ENCODE measurements at regions not wholly inside any gene's neighbourhood (a gene's known extent, or its start where the extent isn't known, plus 50 kb on each side); places are given as distances from the start of the nearest gene placed in this dataset.

GRCh38 chr4:20520901-20521300 lies 179.4 kb upstream of the PACRGL start:
- Histone ChIP-seq H2BK120ac (ENCODE audit: low read depth, low read length, poor library complexity, severe bottlenecking) (no peak overlapping the region), H3K4me2 (ENCODE audit: insufficient read depth, insufficient read length, low read length) (no peak overlapping the region), H3K79me1 (ENCODE audit: insufficient read depth, low read depth, low read length, poor library complexity, severe bottlenecking) (no peaks in the 10 kb centered on the region), H2BK15ac (ENCODE audit: low read depth, low read length) (no peak overlapping the region), H3K23ac (ENCODE audit: insufficient read length, low read depth, low read length) (no peak overlapping the region), H3K14ac (ENCODE audit: insufficient read depth, low read length) (no peak overlapping the region), H3K4ac (ENCODE audit: low read depth, low read length) (no peak overlapping the region), H4K8ac (replicated peaks; ENCODE audit: insufficient read length, low read depth, low read length) (no peak overlapping the region), H4K20me1 (ENCODE audit: control insufficient read depth, insufficient read depth, insufficient read length) (no peaks in the 10 kb centered on the region), H3K9me3 (ENCODE audit: control insufficient read depth, low read depth, low read length) (no peaks in the 10 kb centered on the region), H3K56ac (ENCODE audit: insufficient read length, low read depth, low read length) (no peak overlapping the region), H3K27me3 (ENCODE audit: insufficient read depth, low read length) (no peaks in the 10 kb centered on the region), H2BK5ac (ENCODE audit: insufficient read length, low read length) (no peak overlapping the region), H3T11ph (ENCODE audit: low read length) (no peak overlapping the region), H3K27ac (ENCODE audit: insufficient read length, low read depth, low read length) (no peak overlapping the region), H3K9ac (ENCODE audit: extremely low read depth, insufficient read length, low read length) (no peak overlapping the region), H4K91ac (ENCODE audit: insufficient read length, low read depth, low read length) (no peak overlapping the region), H2AK5ac (ENCODE audit: insufficient read length, low read length) (no peak overlapping the region), H3K4me1 (ENCODE audit: insufficient read depth, low read length) (no peaks in the 10 kb centered on the region), H3K79me2 (ENCODE audit: insufficient read depth, low read length) (no peaks in the 10 kb centered on the region), H3K23me2 (ENCODE audit: insufficient read length, low read depth, low read length, poor library complexity, severe bottlenecking) (no peaks in the 10 kb centered on the region), H2BK20ac (ENCODE audit: low read depth, low read length, poor library complexity, severe bottlenecking) (no peak overlapping the region), H3K18ac (ENCODE audit: insufficient read length, low read depth, low read length) (no peak overlapping the region), H2BK12ac (ENCODE audit: insufficient read length, low read depth, low read length) (no peak overlapping the region), H4K5ac (ENCODE audit: insufficient read length, low read depth, low read length) (no peak overlapping the region), H2AFZ (ENCODE audit: low read length) (no peak overlapping the region)
- Mint-ChIP-seq H3K27ac (no peak overlapping the region), H3K4me3 (no peak overlapping the region), H3K9me3 (no peaks in the 10 kb centered on the region), H3K27me3 (ENCODE audit: low read depth) (no peaks in the 10 kb centered on the region), H3K4me1 (no peaks in the 10 kb centered on the region), H3K36me3 (ENCODE audit: insufficient read depth in 1 of 3, low read depth in 3 of 3) (no peaks in the 10 kb centered on the region)
- TF ChIP-seq CTCF (conservative IDR thresholded peaks at IDR 0.05): no peak
- no peak for DNase-seq
- WGBS (ENCODE audit: extremely low coverage, insufficient read length, low lambda C conversion rate): no CpG with 5 or more reads among the region's 1 CpG
